Daoy (cell line): ENCODE measurements at regions not wholly inside any gene's neighbourhood (a gene's known extent, or its start where the extent isn't known, plus 50 kb on each side); places are given as distances from the start of the nearest gene placed in this dataset.
"Not testable (repeated sequence)": the region's sequence is repeated elsewhere in the genome, so short reads cannot be mapped to it uniquely, and the experiment has no call there.

Experiments used
- DNase-seq: peaks from one replicate; pipeline ENCODE4 v3.0.0-alpha.2; 2015; ENCODE audit warnings: low read depth

- no peak for DNase-seq
Observed at GRCh38 chr5:106986006-106986405, 684.7 kb downstream of the EFNA5 start.

DNA sequence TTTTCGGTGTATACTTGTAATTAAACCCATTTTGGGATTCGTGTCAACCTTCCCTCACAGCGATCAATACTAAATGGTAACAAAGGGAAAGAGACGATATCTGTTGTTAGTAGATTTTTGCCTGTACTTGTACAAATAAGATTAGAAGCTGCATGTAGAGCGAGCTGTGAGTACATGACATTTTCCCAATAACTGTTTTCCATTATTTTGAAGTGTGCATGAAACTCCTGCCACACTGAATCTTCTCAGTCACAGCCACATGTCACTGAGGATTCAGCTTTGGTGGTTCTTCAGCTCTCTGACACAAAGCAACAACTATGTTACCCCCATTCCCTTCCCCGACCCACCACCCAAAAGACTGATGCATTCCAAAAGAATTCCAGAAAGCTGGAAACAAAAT is 685.6 kb downstream of the EFNA5 start:
- DNase-seq = no peak

DNA sequence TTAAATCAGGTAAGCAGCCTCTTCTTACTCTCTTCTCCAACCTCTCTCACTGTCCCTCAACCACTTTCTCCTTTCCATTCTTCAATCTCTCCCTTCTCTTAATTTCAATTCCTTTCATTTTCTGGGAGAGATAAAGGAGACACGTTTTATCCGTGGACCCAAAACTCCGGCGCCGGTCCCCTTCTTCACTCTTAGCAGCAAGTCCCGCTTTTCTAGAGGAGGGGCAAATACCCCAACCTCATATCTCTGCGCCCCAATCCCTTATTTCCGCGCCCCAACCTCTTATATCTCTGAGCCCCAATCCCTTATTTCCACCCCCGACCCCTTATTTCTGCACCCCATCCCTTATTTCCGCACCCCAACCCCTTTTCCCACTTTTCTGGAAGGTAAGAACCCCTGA is 691.6 kb downstream of the EFNA5 start:
- not testable (repeated sequence) for DNase-seq

DNA sequence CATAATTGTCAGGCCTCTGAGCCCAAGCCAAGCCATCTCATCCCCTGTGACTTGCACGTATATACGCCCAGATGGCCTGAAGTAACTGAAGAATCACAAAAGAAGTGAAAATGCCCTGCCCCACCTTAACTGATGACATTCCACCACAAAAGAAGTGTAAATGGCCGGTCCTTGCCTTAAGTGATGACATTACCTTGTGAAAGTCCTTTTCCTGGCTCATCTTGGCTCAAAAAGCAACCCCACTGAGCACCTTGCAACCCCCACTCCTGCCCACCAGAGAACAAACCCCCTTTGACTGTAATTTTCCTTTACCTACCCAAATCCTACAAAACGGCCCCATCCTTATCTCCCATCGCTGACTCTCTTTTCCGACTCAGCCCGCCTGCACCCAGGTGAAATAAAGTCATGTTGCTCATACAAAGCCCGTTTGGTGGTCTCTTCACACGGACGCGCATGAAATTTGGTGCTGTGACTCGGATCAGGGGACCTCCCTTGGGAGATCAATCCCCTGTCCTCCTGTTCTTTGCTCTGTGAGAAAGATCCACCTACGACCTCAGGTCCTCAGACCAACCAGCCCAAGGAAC is 692.1 kb downstream of the EFNA5 start:
- not testable (repeated sequence) for DNase-seq

- DNase-seq = no peak
Observed at GRCh38 chr5:106976363-106976762, 694.4 kb downstream of the EFNA5 start.

- DNase-seq = no peak
Observed at GRCh38 chr5:106974272-106974671, 696.5 kb downstream of the EFNA5 start.

- no peak for DNase-seq
Observed at GRCh38 chr5:106966686-106967315, 703.9 kb downstream of the EFNA5 start.

GRCh38 chr5:106964132-106964531 is 706.6 kb downstream of the EFNA5 start:
- no peak for DNase-seq

DNA sequence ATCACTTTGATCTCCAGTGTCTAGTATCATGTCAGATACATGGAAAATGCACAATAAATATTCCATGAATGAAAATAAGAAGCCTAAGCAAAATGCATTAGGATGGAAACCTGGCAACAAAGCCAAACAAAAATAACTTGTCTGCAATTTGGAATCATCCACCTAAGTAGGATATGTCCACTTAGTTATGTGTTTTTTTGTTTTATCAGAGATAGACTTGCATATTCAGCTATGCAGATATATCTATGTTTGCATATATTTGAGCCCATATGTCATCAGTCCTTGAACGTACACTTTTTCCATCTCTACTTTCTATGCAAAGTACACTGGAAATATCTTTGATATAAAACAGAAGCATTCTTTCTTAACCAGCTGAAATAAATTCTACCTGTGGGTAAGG is 707.1 kb downstream of the EFNA5 start:
- DNase-seq = no peak

- DNase-seq = no peak
Observed at GRCh38 chr5:106962464-106963230, 708.1 kb downstream of the EFNA5 start.

DNA sequence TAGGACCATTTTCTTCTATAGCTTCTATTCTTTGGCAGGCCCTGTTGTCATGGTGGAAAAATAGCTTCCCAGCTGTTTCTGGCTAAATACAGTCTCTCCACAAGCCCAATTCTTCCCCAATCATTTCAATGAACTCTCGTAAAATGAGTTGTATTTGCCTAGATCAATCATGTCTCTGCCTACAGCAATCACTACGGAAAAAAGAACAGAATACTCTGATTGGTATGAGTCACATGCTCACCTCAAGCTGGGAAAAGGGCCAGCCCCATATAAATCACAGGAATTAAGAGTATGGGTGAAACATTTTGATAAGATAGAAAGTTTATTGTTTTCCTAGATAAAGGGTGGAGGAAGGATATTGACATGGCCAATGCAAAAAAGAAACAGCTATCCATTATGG is 711.4 kb downstream of the EFNA5 start:
- peak; percentile 30 for DNase-seq

DNA sequence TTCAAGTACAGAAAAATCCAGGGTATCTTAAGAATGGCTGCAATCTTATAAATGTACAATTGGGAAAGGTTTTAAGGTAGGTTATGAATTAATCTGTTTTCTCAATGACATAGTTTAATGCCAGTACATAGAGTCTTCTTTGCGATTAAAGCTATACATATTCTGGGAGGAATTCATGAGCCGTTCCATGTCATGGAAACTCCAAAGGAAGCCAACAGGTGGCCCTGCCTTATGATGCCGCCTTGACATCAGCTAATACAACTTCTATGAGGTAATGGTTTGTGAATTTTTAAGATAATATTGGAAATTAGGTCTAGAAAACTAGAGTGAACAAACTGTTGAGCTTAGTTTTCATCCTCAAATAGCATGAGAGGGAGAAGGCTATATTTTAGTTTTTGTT is 713.4 kb downstream of the EFNA5 start:
- DNase-seq = no peak

- no peak for DNase-seq
Observed at GRCh38 chr5:106956886-106957285, 713.9 kb downstream of the EFNA5 start.

DNA sequence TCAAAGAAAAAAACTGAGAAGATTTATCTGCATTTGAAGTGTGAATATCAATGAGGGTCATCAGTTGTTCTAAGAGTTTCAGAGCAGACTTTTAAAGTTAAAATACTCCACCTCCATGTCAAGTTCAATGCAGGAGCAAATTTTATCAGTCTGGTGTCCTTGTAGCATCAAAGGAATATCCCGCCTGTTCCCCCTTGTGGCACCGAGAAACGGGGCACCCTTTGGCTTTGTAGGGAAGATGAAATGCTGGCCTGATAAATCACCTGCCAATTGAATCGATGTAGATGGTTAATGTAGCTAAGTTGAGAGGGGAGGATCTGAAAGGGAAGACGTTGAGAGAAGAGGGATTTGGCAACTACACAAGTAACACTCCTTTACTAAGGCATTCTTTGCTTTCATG is 714.5 kb downstream of the EFNA5 start:
- DNase-seq = no peak

DNA sequence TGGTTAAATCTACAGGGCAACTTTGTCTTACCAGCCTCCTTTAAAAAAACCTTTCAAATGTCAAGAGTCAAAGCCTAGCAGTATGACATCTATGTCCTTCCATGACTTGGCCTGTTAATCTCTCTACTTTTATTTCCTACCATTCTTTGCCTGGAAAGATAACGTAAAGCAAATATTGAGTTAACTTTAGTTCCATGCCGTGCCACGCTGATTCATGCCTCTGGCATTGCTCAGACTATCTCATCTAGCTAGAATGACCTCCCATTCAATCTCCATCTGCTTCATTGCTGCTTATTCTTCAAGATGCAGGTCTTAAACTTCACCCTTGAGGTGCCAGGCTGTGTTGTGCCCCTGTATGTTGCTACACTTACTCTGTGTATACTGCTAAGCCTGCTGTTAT is 729.8 kb downstream of the EFNA5 start:
- DNase-seq = peak; percentile 44

GRCh38 chr5:106940301-106940846 is 730.4 kb downstream of the EFNA5 start:
- DNase-seq = no peak

DNA sequence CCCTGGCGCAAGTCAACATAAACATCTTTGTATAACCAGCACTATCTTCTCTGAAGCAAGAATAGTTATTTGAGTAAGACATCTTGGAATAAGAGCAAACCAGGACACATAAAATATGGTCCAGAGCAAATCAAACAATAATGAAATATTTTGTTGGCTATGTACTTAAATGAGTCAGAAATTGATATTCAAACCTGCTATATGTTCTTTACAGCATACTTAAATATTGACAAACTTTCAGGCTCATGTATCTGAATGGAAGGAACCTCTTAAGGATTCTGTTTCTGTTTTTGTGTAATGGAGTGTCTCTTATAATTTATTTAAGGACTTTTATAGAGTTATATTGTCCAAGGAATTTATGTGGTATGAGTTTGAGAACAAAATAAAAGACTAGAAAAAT is 747.3 kb downstream of the EFNA5 start:
- DNase-seq = no peak

DNA sequence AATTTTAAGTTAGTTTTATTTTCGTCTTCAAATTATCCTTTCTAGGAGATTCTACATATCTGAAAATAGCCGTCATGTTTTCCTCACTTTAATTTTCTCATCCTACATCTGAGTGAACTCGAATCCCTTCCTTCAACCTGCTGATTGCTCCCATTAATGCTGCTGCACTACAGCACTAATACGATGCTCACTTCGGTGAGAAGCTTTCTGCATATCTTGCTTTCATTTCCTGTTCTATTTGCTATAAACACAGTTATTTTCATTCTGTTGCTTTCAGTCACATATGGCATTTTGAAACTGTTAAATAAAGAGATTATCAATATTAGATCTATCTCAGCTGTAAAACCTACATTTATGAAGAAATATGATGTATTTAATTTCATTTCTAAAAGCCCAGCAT is 749.2 kb downstream of the EFNA5 start:
- DNase-seq = no peak

DNA sequence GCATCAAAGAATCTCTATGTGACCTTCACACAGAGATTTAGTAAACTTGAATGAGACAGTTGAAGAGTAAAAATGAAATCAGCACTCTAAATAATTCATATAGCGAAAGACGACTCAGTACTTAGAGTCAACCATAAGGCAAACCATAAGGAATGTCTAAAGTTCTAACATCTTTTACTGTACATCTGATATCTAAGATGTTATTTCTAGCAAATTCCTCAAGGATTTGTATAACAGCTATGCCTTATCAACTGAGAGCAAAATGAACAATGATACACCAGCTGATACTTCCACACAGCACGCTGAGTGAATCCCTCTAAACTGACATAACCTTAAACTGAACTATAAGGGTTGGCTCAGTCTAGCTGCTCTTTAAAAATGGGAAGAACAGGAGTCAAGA is 760.3 kb downstream of the EFNA5 start:
- no peak for DNase-seq

DNA sequence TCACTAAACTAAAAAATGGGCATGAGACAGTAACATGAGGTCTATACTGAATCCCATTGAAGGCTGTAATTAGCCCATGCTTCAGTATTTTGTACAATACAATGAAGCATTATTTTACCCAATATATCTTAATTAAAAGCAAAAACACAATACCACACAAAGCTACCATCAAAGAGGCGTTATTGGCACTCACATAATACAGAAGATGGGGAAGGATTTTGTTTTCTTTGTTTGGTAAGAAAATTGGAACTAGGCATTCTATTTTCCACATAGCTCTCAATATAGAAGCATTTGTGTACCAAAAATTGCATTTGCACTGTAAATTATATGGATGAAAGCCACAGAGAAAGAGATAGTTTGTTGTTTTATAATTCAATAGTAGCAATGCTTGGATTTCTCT is 761.0 kb downstream of the EFNA5 start:
- no peak for DNase-seq

GRCh38 chr5:106907979-106908378 is 762.8 kb downstream of the EFNA5 start:
- no peak for DNase-seq

GRCh38 chr5:106906199-106906598 is 764.5 kb downstream of the EFNA5 start:
- DNase-seq = no peak

DNA sequence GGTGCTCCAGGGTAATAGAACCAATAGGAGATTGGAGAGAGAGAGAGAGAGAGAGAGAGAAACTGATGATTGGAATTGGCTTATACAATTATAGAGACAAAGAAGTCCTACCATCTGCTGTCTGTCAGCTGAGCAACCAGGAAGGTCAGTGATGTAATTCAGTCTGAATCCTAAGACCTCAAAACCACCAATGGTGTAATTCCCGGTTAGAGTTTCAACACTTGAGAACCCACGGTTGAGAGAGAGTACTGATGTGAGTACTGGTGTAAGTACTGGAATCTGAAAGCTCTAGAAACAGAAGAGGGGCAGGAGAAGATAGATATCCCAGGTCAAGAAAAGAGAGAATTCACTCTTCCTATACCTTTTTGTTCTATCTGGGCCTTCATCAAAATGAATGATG is 775.8 kb downstream of the EFNA5 start:
- DNase-seq = peak; percentile 14
